OCI-LY1 (cell line): ENCODE measurements at regions not wholly inside any gene's neighbourhood (a gene's known extent, or its start where the extent isn't known, plus 50 kb on each side); places are given as distances from the start of the nearest gene placed in this dataset.

Experiments used
- H2AFZ ChIP-seq: fragments of 200-600 bp; sonication (generic), shearing (Covaris generic); 2 replicates; pipeline ENCODE4 v1.6.0; 2014; ENCODE audit warnings: antibody characterized with exemption, mild to moderate bottlenecking, low read length
- H3F3A ChIP-seq: fragments of 200-600 bp; sonication (generic), shearing (Covaris generic); 2 replicates; pipeline ENCODE4 v1.6.0; 2014; ENCODE audit warnings: mild to moderate bottlenecking, antibody characterized with exemption, low read length, moderate library complexity; ENCODE audit not compliant: insufficient read depth
- H3K27ac ChIP-seq: fragments of 200-600 bp; sonication (generic); 2 replicates; pipeline ENCODE4 v1.5.1; 2014; ENCODE audit warnings: low read length, mixed run types, mild to moderate bottlenecking, low read depth; ENCODE audit not compliant: poor library complexity, severe bottlenecking
- H3K27me3 ChIP-seq: fragments of 200-600 bp; sonication (generic); 2 replicates; pipeline ENCODE4 v1.6.0; 2014; ENCODE audit warnings: antibody characterized with exemption, mild to moderate bottlenecking, low read length, moderate library complexity; ENCODE audit not compliant: insufficient read depth
- H3K36me3 ChIP-seq: fragments of 200-600 bp; sonication (generic); 2 replicates; pipeline ENCODE4 v1.6.1; 2014; ENCODE audit warnings: mild to moderate bottlenecking, antibody characterized with exemption, low read length, moderate library complexity, mixed read lengths; ENCODE audit not compliant: insufficient read depth
- H3K4me1 ChIP-seq: fragments of 200-600 bp; sonication (generic); 2 replicates; pipeline ENCODE4 v1.5.1; 2014; ENCODE audit warnings: mild to moderate bottlenecking, low read length, moderate library complexity; ENCODE audit not compliant: insufficient read depth, severe bottlenecking
- H3K4me2 ChIP-seq: fragments of 200-600 bp; sonication (generic), shearing (Covaris generic); 2 replicates; pipeline ENCODE4 v1.6.1; 2014; ENCODE audit warnings: low read length
- H3K4me3 ChIP-seq: fragments of 200-600 bp; sonication (generic); 2 replicates; pipeline ENCODE4 v1.5.1; 2014; ENCODE audit warnings: low read length, low read depth, mild to moderate bottlenecking, mixed read lengths; ENCODE audit not compliant: poor library complexity, severe bottlenecking
- H3K79me2 ChIP-seq: fragments of 200-600 bp; shearing (Covaris generic); 2 replicates; pipeline ENCODE4 v1.6.1; 2016; ENCODE audit warnings: mixed run types, low read length, mixed read lengths; ENCODE audit not compliant: insufficient read depth
- H3K9ac ChIP-seq: fragments of 200-600 bp; sonication (generic), shearing (Covaris generic); 2 replicates; pipeline ENCODE4 v1.6.1; 2014; ENCODE audit warnings: mild to moderate bottlenecking, low read length, mixed read lengths
- H3K9me2 ChIP-seq: fragments of 200-600 bp; sonication (generic), shearing (Covaris generic); 2 replicates; pipeline ENCODE4 v1.6.1; 2014; ENCODE audit warnings: low read depth, mild to moderate bottlenecking, low read length, mixed read lengths
- H3K9me3 ChIP-seq: fragments of 200-600 bp; shearing (Covaris generic); 2 replicates; pipeline ENCODE4 v1.6.1; 2014; ENCODE audit warnings: low read length, mixed read lengths
- H4K20me1 ChIP-seq: fragments of 200-600 bp; sonication (generic), shearing (Covaris generic); 2 replicates; pipeline ENCODE4 v1.6.0; 2016; ENCODE audit warnings: mild to moderate bottlenecking, low read length; ENCODE audit not compliant: insufficient read depth
- EZH2 ChIP-seq: fragments of 200-600 bp; sonication (generic), shearing (Covaris generic); IDR thresholded peaks from 2 replicates; pipeline ENCODE4 v1.8.0; 2017; ENCODE audit warnings: borderline replicate concordance, mixed run types, mild to moderate bottlenecking, antibody characterized with exemption, low read length, moderate library complexity, mixed read lengths
- TF ChIP-seq, protein P1 (sequence below): fragments of 200-600 bp; sonication (generic), shearing (Covaris generic); IDR thresholded peaks from 2 replicates; pipeline ENCODE4 v1.5.1; 2017; ENCODE audit warnings: mild to moderate bottlenecking, antibody characterized with exemption, low read length, moderate library complexity, mixed read lengths

DNA sequence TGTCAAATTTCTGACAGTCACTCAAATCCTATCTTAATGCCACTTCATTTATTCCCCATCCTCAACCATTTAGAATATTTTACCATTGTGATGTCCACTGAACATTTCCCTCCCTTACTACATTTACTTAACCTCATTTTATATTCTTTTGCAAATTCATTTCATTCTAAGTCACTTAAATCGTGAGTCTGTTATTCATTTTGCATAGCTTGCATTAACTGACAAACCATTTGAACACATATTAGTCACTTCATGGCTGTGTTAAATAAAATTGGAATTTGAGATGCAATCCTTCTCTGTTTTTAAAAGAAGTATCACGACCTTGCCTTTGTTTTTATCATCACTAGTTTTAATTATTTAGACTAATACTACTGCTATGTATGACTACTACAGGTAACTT lies 199.4 kb upstream of the COL11A1 start:
- Histone ChIP-seq H3F3A (no peaks in the 10 kb centered on the region), H3K9ac (no peak overlapping the region), H3K4me2 (no peak overlapping the region), H3K79me2 (no peaks in the 10 kb centered on the region), H4K20me1 (no peaks in the 10 kb centered on the region), H2AFZ (no peak overlapping the region), H3K27me3 (no peaks in the 10 kb centered on the region), H3K4me3 (no peak overlapping the region), H3K36me3 (no peaks in the 10 kb centered on the region), H3K4me1 (no peaks in the 10 kb centered on the region), H3K27ac (no peak overlapping the region), H3K9me2 (no peaks in the 10 kb centered on the region), H3K9me3 (no peaks in the 10 kb centered on the region)
- TF ChIP-seq EZH2: no peak
- TF ChIP-seq, protein P1, sequence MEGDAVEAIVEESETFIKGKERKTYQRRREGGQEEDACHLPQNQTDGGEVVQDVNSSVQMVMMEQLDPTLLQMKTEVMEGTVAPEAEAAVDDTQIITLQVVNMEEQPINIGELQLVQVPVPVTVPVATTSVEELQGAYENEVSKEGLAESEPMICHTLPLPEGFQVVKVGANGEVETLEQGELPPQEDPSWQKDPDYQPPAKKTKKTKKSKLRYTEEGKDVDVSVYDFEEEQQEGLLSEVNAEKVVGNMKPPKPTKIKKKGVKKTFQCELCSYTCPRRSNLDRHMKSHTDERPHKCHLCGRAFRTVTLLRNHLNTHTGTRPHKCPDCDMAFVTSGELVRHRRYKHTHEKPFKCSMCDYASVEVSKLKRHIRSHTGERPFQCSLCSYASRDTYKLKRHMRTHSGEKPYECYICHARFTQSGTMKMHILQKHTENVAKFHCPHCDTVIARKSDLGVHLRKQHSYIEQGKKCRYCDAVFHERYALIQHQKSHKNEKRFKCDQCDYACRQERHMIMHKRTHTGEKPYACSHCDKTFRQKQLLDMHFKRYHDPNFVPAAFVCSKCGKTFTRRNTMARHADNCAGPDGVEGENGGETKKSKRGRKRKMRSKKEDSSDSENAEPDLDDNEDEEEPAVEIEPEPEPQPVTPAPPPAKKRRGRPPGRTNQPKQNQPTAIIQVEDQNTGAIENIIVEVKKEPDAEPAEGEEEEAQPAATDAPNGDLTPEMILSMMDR: no peak

DNA sequence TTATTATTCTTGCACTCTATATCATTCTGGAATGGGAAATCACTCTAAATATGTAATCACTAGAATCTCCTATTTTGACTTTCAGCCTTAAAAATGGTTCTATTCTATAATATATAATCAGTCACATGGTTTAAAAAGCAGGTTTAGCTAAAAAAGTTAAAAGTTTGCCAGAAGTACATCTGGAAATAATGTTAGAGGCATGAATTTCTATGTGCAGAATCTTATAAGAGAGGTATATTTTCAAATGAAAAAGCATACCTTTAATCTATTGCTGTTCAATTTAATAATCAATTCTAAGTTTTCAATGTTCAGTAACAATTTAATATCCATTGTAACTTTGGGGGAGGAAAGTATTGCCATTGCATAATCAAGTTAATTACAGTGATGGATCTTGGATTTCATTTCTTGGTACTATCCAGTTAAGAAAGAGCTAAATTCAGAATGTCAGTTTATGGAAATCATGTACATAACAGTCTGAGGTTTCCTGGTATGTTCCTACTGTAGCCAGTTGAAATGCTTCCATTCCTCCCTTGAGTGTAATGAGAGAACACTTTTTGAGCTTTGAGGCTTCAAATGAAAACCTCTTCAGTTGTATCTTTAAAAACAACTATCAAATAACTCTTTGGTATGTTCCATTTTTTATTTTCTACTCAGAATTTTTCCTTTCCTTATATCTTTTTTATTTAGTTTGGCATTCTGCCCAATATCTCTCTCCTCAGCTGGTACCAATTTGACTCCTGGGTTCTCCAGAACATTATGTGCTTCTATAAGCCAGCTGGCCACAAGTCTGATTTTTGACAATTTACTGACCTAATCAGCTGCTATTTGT lies 175.7 kb upstream of the COL11A1 start:
- Histone ChIP-seq H2AFZ (no peak overlapping the region), H3K4me3 (no peak overlapping the region), H3K27me3 (no peaks in the 10 kb centered on the region), H3K79me2 (no peaks in the 10 kb centered on the region), H3K9me2 (no peaks in the 10 kb centered on the region), H3F3A (no peaks in the 10 kb centered on the region), H4K20me1 (no peaks in the 10 kb centered on the region), H3K9me3 (no peaks in the 10 kb centered on the region), H3K4me1 (no peaks in the 10 kb centered on the region), H3K27ac (no peak overlapping the region), H3K9ac (no peak overlapping the region), H3K4me2 (no peak overlapping the region), H3K36me3 (no peaks in the 10 kb centered on the region)
- TF ChIP-seq, protein P1: no peak
- TF ChIP-seq EZH2: no peak

DNA sequence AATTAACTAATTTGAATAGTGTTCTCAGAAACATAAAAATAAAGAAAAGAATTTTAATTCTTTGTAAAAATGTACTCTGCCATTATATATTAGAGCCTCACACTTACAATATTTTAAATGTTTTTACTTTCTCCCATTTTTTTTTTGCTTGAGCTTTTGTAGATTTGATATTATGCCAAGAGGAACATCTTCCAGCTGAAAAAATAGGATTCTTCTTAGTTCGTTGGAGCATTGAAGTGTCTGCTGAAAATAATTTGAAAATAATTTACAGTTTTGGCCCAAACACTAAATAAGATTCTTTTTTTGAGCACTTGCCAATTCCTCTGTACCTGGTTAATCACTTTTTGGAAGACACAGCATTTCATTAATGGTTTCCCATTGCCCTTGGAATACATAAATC lies 175.0 kb upstream of the COL11A1 start:
- Histone ChIP-seq H3K36me3 (no peaks in the 10 kb centered on the region), H3K4me1 (no peaks in the 10 kb centered on the region), H3K79me2 (no peaks in the 10 kb centered on the region), H3K4me3 (no peak overlapping the region), H3K9ac (no peak overlapping the region), H3F3A (no peaks in the 10 kb centered on the region), H3K9me2 (no peaks in the 10 kb centered on the region), H3K27me3 (no peaks in the 10 kb centered on the region), H3K4me2 (no peak overlapping the region), H3K27ac (no peak overlapping the region), H4K20me1 (no peaks in the 10 kb centered on the region), H2AFZ (no peak overlapping the region), H3K9me3 (no peaks in the 10 kb centered on the region)
- TF ChIP-seq, protein P1: no peak
- no peak for TF ChIP-seq EZH2
